HG02840 (cell line): ENCODE measurements at regions not wholly inside any gene's neighbourhood (a gene's known extent, or its start where the extent isn't known, plus 50 kb on each side); places are given as distances from the start of the nearest gene placed in this dataset.
"Not testable (repeated sequence)": the region's sequence is repeated elsewhere in the genome, so short reads cannot be mapped to it uniquely, and the experiment has no call there.

Source experiments
- ATAC-seq: cut with Tn5 transposase; IDR thresholded peaks from one replicate; pipeline ENCODE4 v1.9.1; 2021; ENCODE audit warnings: mild to moderate bottlenecking, moderate library complexity, moderate number of reproducible peaks; ENCODE audit not compliant: unreplicated experiment, low FRiP score

- ATAC-seq: no peak
Measured at GRCh38 chr4:60396341-60397049, 803.6 kb upstream of the ADGRL3 start.

- no peak for ATAC-seq
Measured at GRCh38 chr4:60400593-60400992, 799.5 kb upstream of the ADGRL3 start.

GRCh38 chr4:60404027-60404426, 796.1 kb upstream of the ADGRL3 start:
- no peak for ATAC-seq

GRCh38 chr4:60422439-60422838, 777.7 kb upstream of the ADGRL3 start:
- ATAC-seq: no peak

GRCh38 chr4:60423573-60424184, 776.4 kb upstream of the ADGRL3 start:
- ATAC-seq: not testable (repeated sequence)

- no peak for ATAC-seq
Measured at GRCh38 chr4:60432911-60433310, 767.2 kb upstream of the ADGRL3 start.

GRCh38 chr4:60443068-60443467, 757.1 kb upstream of the ADGRL3 start:
- no peak for ATAC-seq

GRCh38 chr4:60443796-60444195, 756.3 kb upstream of the ADGRL3 start:
- ATAC-seq: no peak

GRCh38 chr4:60450054-60450453, 750.1 kb upstream of the ADGRL3 start:
- no peak for ATAC-seq

- no peak for ATAC-seq
Measured at GRCh38 chr4:60452266-60452665, 747.9 kb upstream of the ADGRL3 start.

GRCh38 chr4:60455380-60455779, 744.7 kb upstream of the ADGRL3 start:
- ATAC-seq: no peak

- no peak for ATAC-seq
Measured at GRCh38 chr4:60461551-60461950, 738.6 kb upstream of the ADGRL3 start.

GRCh38 chr4:60463857-60464502, 736.1 kb upstream of the ADGRL3 start:
- ATAC-seq: no peak

GRCh38 chr4:60482921-60483351, 717.2 kb upstream of the ADGRL3 start:
- no peak for ATAC-seq

GRCh38 chr4:60485276-60485675, 714.9 kb upstream of the ADGRL3 start:
- no peak for ATAC-seq

GRCh38 chr4:60487118-60487761, 712.9 kb upstream of the ADGRL3 start:
- not testable (repeated sequence) for ATAC-seq

- ATAC-seq: no peak
Measured at GRCh38 chr4:60500810-60501209, 699.3 kb upstream of the ADGRL3 start.

GRCh38 chr4:60502733-60503132, 697.4 kb upstream of the ADGRL3 start:
- no peak for ATAC-seq

- no peak for ATAC-seq
Measured at GRCh38 chr4:60506061-60506460, 694.1 kb upstream of the ADGRL3 start.

- ATAC-seq: no peak
Measured at GRCh38 chr4:60522265-60522664, 677.9 kb upstream of the ADGRL3 start.

GRCh38 chr4:60531776-60532379, 668.2 kb upstream of the ADGRL3 start:
- ATAC-seq: no peak
